Left ventricle myocardium inferior (tissue), 1 donor: ENCODE measurements at regions not wholly inside any gene's neighbourhood (a gene's known extent, or its start where the extent isn't known, plus 50 kb on each side); places are given as distances from the start of the nearest gene placed in this dataset.
"Not testable (repeated sequence)": the region's sequence is repeated elsewhere in the genome, so short reads cannot be mapped to it uniquely, and the experiment has no call there.

ENCODE experiments used
- DNase-seq: peaks from one replicate; pipeline ENCODE4 v3.0.0-alpha.2; 2020
- H3K27ac ChIP-seq: fragments of 200-600 bp; replicated peaks from 2 replicates; pipeline ENCODE4 v1.8.0; 2021
- H3K27me3 ChIP-seq: fragments of 200-600 bp; 2 replicates; pipeline ENCODE4 v1.8.0; 2021; ENCODE audit warnings: low read depth
- H3K36me3 ChIP-seq: fragments of 200-600 bp; 2 replicates; pipeline ENCODE4 v1.8.0; 2021
- H3K4me1 ChIP-seq: fragments of 200-600 bp; 2 replicates; pipeline ENCODE4 v1.8.0; 2021
- H3K4me3 ChIP-seq: fragments of 200-600 bp; 2 replicates; pipeline ENCODE4 v1.8.0; 2021; ENCODE audit warnings: mild to moderate bottlenecking, moderate library complexity
- H3K9me3 ChIP-seq: fragments of 200-600 bp; replicated peaks from 2 replicates; pipeline ENCODE4 v1.8.0; 2021
- CTCF ChIP-seq: fragments of 200-600 bp; IDR thresholded peaks from 2 replicates; pipeline ENCODE4 v1.8.0; 2021; ENCODE audit warnings: antibody characterized with exemption, mild to moderate bottlenecking, borderline replicate concordance
- intact Hi-C: fragments of 100-400 bp; cut with micrococcal nuclease; formaldehyde crosslinking; loops from one replicate; pipeline ENCODE4 v1.11.0; 2022
- donor health status: DM: no; HTN: yes; CAD: no; lungs with severe emphysema.

DNA sequence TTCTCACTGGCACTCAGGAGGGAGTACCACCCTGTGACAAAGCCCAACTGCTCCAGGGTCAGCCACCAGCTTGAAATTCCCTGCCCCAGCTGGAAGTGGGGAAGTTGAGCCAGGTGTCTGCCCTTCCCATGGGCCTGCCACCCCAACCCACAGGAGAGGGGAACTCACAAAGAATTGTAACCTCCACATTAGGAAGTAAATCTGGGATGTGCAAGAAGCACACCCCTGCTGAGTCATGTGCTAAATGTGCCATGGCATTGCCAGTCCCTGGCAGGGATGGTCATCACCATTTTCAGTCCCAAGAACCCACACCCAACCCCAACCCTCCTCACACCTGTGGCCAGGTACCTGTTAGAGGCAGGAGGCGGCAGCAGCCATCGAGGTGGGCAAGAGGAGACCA lies 165.2 kb upstream of the THBS1 start:
- Histone ChIP-seq H3K27ac (no peak overlapping the region), H3K36me3 (no peaks in the 10 kb centered on the region), H3K27me3 (no peaks in the 10 kb centered on the region), H3K4me1 (no peaks in the 10 kb centered on the region), H3K4me3 (no peak overlapping the region), H3K9me3 (no peaks in the 10 kb centered on the region)
- intact Hi-C loops, result no loop called here
- TF ChIP-seq CTCF, result no peak
- DNase-seq, result no peak

- H3K9me3 ChIP-seq, result no peaks in the 10 kb centered on the region
- no peak for TF ChIP-seq CTCF
- H3K36me3 ChIP-seq, result no peaks in the 10 kb centered on the region
- H3K27ac ChIP-seq, result no peak overlapping the region
- no peak overlapping the region for H3K4me3 ChIP-seq
- no peaks in the 10 kb centered on the region for H3K27me3 ChIP-seq
- DNase-seq, result no peak
- H3K4me1 ChIP-seq, result no peaks in the 10 kb centered on the region
- intact Hi-C loops, result no loop called here
These were observed 164.6 kb upstream of the THBS1 start for GRCh38 chr15:39416258-39416657.

- no peaks in the 10 kb centered on the region for H3K9me3 ChIP-seq
- H3K4me1 ChIP-seq, result no peaks in the 10 kb centered on the region
- H3K27ac ChIP-seq, result no peak overlapping the region
- no peaks in the 10 kb centered on the region for H3K27me3 ChIP-seq
- H3K36me3 ChIP-seq, result no peaks in the 10 kb centered on the region
- no peak overlapping the region for H3K4me3 ChIP-seq
- intact Hi-C loops, result no loop called here
- TF ChIP-seq CTCF, result no peak
- no peak for DNase-seq
These were observed 163.3 kb upstream of the THBS1 start for GRCh38 chr15:39417366-39418134.

DNA sequence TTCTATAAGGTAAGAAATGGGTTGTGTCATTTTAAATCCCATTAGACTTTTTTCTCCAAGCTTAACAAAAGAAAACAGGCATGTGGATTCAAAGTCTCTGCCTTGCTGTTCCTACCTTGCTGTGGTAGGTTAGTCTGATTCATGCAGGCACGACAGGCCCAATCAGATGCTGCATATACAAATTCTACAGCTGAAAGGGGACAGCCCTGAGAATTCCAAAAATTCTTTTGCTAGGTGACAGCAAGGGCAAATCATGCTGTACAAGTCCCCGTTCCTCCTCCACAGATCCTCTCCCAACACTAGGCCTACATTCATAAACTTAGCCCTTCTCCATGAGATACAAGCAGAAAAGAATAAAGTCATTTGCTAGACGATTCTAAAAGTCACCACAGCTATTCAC lies 161.2 kb upstream of the THBS1 start:
- no peaks in the 10 kb centered on the region for H3K9me3 ChIP-seq
- no peak overlapping the region for H3K27ac ChIP-seq
- intact Hi-C loops, result no loop called here
- no peak for DNase-seq
- no peak overlapping the region for H3K4me3 ChIP-seq
- no peak for TF ChIP-seq CTCF
- H3K4me1 ChIP-seq, result no peaks in the 10 kb centered on the region
- H3K27me3 ChIP-seq, result no peaks in the 10 kb centered on the region
- no peaks in the 10 kb centered on the region for H3K36me3 ChIP-seq

- H3K9me3 ChIP-seq, H3K4me3 ChIP-seq, DNase-seq, H3K27me3 ChIP-seq, intact Hi-C loops, H3K36me3 ChIP-seq, H3K4me1 ChIP-seq, H3K27ac ChIP-seq: not testable (repeated sequence)
These were observed 160.6 kb upstream of the THBS1 start for GRCh38 chr15:39420123-39420852.

GRCh38 chr15:39420853-39421192 lies 160.1 kb upstream of the THBS1 start:
- H3K27ac ChIP-seq, H3K27me3 ChIP-seq, H3K9me3 ChIP-seq, DNase-seq, H3K4me1 ChIP-seq, H3K4me3 ChIP-seq, intact Hi-C loops, H3K36me3 ChIP-seq: not testable (repeated sequence)
